Activated naive CD8-positive, alpha-beta T cell treated with anti-CD3 and anti-CD28 coated beads for 36 hours (primary cell): ENCODE measurements at regions not wholly inside any gene's neighbourhood (a gene's known extent, or its start where the extent isn't known, plus 50 kb on each side); places are given as distances from the start of the nearest gene placed in this dataset.
"Not testable (repeated sequence)": the region's sequence is repeated elsewhere in the genome, so short reads cannot be mapped to it uniquely, and the experiment has no call there.

Experiments used
- DNase-seq: peaks from one replicate; pipeline ENCODE4 v3.0.0; 2021
- H3K27ac Mint-ChIP-seq: one replicate; pipeline ENCODE4 v1.8.0; 2022; ENCODE audit warnings: mild to moderate bottlenecking, moderate library complexity, mixed read lengths
- H3K27me3 Mint-ChIP-seq: one replicate; pipeline ENCODE4 v1.8.0; 2022; ENCODE audit warnings: mild to moderate bottlenecking, mixed read lengths
- H3K36me3 Mint-ChIP-seq: one replicate; pipeline ENCODE4 v1.8.0; 2021; ENCODE audit warnings: mild to moderate bottlenecking, mixed read lengths
- H3K4me1 Mint-ChIP-seq: one replicate; pipeline ENCODE4 v1.8.0; 2021; ENCODE audit warnings: mixed read lengths
- H3K4me3 Mint-ChIP-seq: one replicate; pipeline ENCODE4 v1.8.0; 2022; ENCODE audit warnings: mild to moderate bottlenecking, moderate library complexity, mixed read lengths
- H3K9me3 Mint-ChIP-seq: one replicate; pipeline ENCODE4 v1.8.0; 2022; ENCODE audit warnings: mixed read lengths

GRCh38 chr2:239825705-239825979 is 199.5 kb downstream of the NDUFA10 start:
- Mint-ChIP-seq H3K27ac (no peak overlapping the region), H3K36me3 (no peaks in the 10 kb centered on the region), H3K4me1 (no peaks in the 10 kb centered on the region), H3K9me3 (no peaks in the 10 kb centered on the region), H3K27me3 (peaks cover 4% of the 10 kb centered on the region), H3K4me3 (no peak overlapping the region)
- DNase-seq, result no peak

- H3K9me3 Mint-ChIP-seq, result no peaks in the 10 kb centered on the region
- H3K27me3 Mint-ChIP-seq, result peaks cover 4% of the 10 kb centered on the region
- no peak for DNase-seq
- no peak overlapping the region for H3K27ac Mint-ChIP-seq
- no peaks in the 10 kb centered on the region for H3K4me1 Mint-ChIP-seq
- H3K4me3 Mint-ChIP-seq, result no peak overlapping the region
- H3K36me3 Mint-ChIP-seq, result no peaks in the 10 kb centered on the region
These were observed 200.1 kb downstream of the NDUFA10 start for GRCh38 chr2:239824866-239825704.

GRCh38 chr2:239824046-239824694 is 201.0 kb downstream of the NDUFA10 start:
- no peaks in the 10 kb centered on the region for H3K4me1 Mint-ChIP-seq
- H3K36me3 Mint-ChIP-seq, result no peaks in the 10 kb centered on the region
- H3K27me3 Mint-ChIP-seq, result peaks cover 4% of the 10 kb centered on the region
- no peak overlapping the region for H3K4me3 Mint-ChIP-seq
- DNase-seq, result no peak
- no peak overlapping the region for H3K27ac Mint-ChIP-seq
- no peaks in the 10 kb centered on the region for H3K9me3 Mint-ChIP-seq

GRCh38 chr2:239822146-239822831 is 202.9 kb downstream of the NDUFA10 start:
- no peaks in the 10 kb centered on the region for H3K4me1 Mint-ChIP-seq
- no peaks in the 10 kb centered on the region for H3K36me3 Mint-ChIP-seq
- no peak overlapping the region for H3K27ac Mint-ChIP-seq
- peaks cover 4% of the 10 kb centered on the region for H3K27me3 Mint-ChIP-seq
- H3K4me3 Mint-ChIP-seq, result no peak overlapping the region
- H3K9me3 Mint-ChIP-seq, result no peaks in the 10 kb centered on the region
- DNase-seq, result no peak

GRCh38 chr2:239821694-239822075 is 203.5 kb downstream of the NDUFA10 start:
- DNase-seq, result no peak
- Mint-ChIP-seq H3K27me3 (peaks cover 4% of the 10 kb centered on the region), H3K36me3 (no peaks in the 10 kb centered on the region), H3K9me3 (no peaks in the 10 kb centered on the region), H3K27ac (no peak overlapping the region), H3K4me1 (no peaks in the 10 kb centered on the region), H3K4me3 (no peak overlapping the region)

- no peaks in the 10 kb centered on the region for H3K36me3 Mint-ChIP-seq
- peaks cover 4% of the 10 kb centered on the region for H3K27me3 Mint-ChIP-seq
- no peak overlapping the region for H3K27ac Mint-ChIP-seq
- no peak for DNase-seq
- no peak overlapping the region for H3K4me3 Mint-ChIP-seq
- no peaks in the 10 kb centered on the region for H3K9me3 Mint-ChIP-seq
- H3K4me1 Mint-ChIP-seq, result no peaks in the 10 kb centered on the region
These were observed 204.1 kb downstream of the NDUFA10 start for GRCh38 chr2:239820836-239821693.

- H3K27ac Mint-ChIP-seq, result no peak overlapping the region
- H3K36me3 Mint-ChIP-seq, result no peaks in the 10 kb centered on the region
- no peaks in the 10 kb centered on the region for H3K9me3 Mint-ChIP-seq
- no peaks in the 10 kb centered on the region for H3K4me1 Mint-ChIP-seq
- peaks cover 4% of the 10 kb centered on the region for H3K27me3 Mint-ChIP-seq
- no peak for DNase-seq
- no peak overlapping the region for H3K4me3 Mint-ChIP-seq
These were observed 205.1 kb downstream of the NDUFA10 start for GRCh38 chr2:239819974-239820555.

- peaks cover 4% of the 10 kb centered on the region for H3K27me3 Mint-ChIP-seq
- no peaks in the 10 kb centered on the region for H3K4me1 Mint-ChIP-seq
- H3K4me3 Mint-ChIP-seq, result no peak overlapping the region
- no peaks in the 10 kb centered on the region for H3K36me3 Mint-ChIP-seq
- DNase-seq, result no peak
- no peak overlapping the region for H3K27ac Mint-ChIP-seq
- H3K9me3 Mint-ChIP-seq, result no peaks in the 10 kb centered on the region
These were observed 205.8 kb downstream of the NDUFA10 start for GRCh38 chr2:239819091-239819973.

- no peak for DNase-seq
- H3K4me3 Mint-ChIP-seq, result no peak overlapping the region
- H3K27ac Mint-ChIP-seq, result no peak overlapping the region
- no peaks in the 10 kb centered on the region for H3K4me1 Mint-ChIP-seq
- H3K9me3 Mint-ChIP-seq, result no peaks in the 10 kb centered on the region
- H3K27me3 Mint-ChIP-seq, result peaks cover 4% of the 10 kb centered on the region
- H3K36me3 Mint-ChIP-seq, result no peaks in the 10 kb centered on the region
These were observed 206.6 kb downstream of the NDUFA10 start for GRCh38 chr2:239818531-239819011.

- no peak overlapping the region for H3K4me3 Mint-ChIP-seq
- DNase-seq, result no peak
- H3K9me3 Mint-ChIP-seq, result no peaks in the 10 kb centered on the region
These were observed 207.1 kb downstream of the NDUFA10 start for GRCh38 chr2:239818086-239818485.

GRCh38 chr2:239817468-239818031 is 207.6 kb downstream of the NDUFA10 start:
- H3K27me3 Mint-ChIP-seq, DNase-seq, H3K4me3 Mint-ChIP-seq, H3K36me3 Mint-ChIP-seq, H3K9me3 Mint-ChIP-seq, H3K4me1 Mint-ChIP-seq, H3K27ac Mint-ChIP-seq: not testable (repeated sequence)

More at GRCh38 chr2:239818086-239818485, 207.1 kb downstream of the NDUFA10 start:
- H3K27ac Mint-ChIP-seq, result no peak overlapping the region
- no peaks in the 10 kb centered on the region for H3K36me3 Mint-ChIP-seq
- H3K27me3 Mint-ChIP-seq, result peaks cover 4% of the 10 kb centered on the region
- no peaks in the 10 kb centered on the region for H3K4me1 Mint-ChIP-seq

GRCh38 chr2:239816576-239817467 is 208.3 kb downstream of the NDUFA10 start:
- no peak overlapping the region for H3K27ac Mint-ChIP-seq
- DNase-seq, result no peak
- H3K27me3 Mint-ChIP-seq, result peaks cover under 1% of the 10 kb centered on the region
- H3K9me3 Mint-ChIP-seq, result no peaks in the 10 kb centered on the region
- no peaks in the 10 kb centered on the region for H3K36me3 Mint-ChIP-seq
- H3K4me1 Mint-ChIP-seq, result no peaks in the 10 kb centered on the region
- H3K4me3 Mint-ChIP-seq, result no peak overlapping the region

GRCh38 chr2:239815671-239816070 is 209.5 kb downstream of the NDUFA10 start:
- Mint-ChIP-seq H3K9me3 (no peaks in the 10 kb centered on the region), H3K36me3 (no peaks in the 10 kb centered on the region), H3K4me1 (no peaks in the 10 kb centered on the region), H3K27me3 (no peaks in the 10 kb centered on the region), H3K27ac (no peak overlapping the region), H3K4me3 (no peak overlapping the region)
- no peak for DNase-seq
